GM21619 (cell line): ENCODE measurements at regions not wholly inside any gene's neighbourhood (a gene's known extent, or its start where the extent isn't known, plus 50 kb on each side); places are given as distances from the start of the nearest gene placed in this dataset.
"Not testable (repeated sequence)": the region's sequence is repeated elsewhere in the genome, so short reads cannot be mapped to it uniquely, and the experiment has no call there.

Experiments
- ATAC-seq: cut with Tn5 transposase; IDR thresholded peaks from one replicate; pipeline ENCODE4 v1.9.1; 2021; ENCODE audit not compliant: unreplicated experiment

DNA sequence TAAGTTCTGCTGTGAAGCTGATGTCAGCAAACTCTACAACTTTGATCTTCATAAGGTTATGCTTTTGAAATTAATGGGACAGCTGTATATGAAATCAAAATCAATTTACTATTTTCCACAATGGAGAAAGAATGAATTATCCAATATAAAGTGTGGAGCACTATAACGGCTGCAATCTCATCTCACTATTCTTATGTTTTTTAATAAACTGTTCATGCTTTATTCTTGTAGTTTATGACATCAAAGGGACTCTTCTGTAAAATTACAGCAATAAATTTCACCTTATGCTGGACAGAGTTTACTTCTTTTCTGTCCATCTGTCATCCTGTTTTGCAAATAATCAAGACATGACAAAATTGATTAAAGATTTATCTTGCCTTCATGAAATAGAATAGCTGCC, 192.5 kb downstream of the TECRL start:
- no peak for ATAC-seq

DNA sequence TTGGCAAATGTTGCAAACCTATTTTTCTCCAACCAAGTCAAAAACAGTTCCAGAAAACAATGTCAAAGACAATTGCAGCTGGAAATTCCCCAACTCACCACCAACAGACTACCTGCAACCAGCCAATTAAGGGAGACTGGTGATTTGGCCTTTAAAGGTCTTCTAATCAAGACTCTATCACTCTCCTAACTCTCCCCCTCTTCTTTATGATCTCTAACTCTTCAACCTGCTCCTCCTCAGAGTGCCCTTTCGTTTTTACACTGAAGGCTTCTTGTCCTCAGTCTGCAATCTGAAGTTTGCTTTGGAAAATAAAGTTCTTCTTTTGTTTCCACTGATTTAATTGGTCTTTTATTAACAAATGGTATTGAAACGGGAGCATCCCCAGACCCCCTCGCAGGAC, 203.9 kb downstream of the TECRL start:
- ATAC-seq: no peak

DNA sequence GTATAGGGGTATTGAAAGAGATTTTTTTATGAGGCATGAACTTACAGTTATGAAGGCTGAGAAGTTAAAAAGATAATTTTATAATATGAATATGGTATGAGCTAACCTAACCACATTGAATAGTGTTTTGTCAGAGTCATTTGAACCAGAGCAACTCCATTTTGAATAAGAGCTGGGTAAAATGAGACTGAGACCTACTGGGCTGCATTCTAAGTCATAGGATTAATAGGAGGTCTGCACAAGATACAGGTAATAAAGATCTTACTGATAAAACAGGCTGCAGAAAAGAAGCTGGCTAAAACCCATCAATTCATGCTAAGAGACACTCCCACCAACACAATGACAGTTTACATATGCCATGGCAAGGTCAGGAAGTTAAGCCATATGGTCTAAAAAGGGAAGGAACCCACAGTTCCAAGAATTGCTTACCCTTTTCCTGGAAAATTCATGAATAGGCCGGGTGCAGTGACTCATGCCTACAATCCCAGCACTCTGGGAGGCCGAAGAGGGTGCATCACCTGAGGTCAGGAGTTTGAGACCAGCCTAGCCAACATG, 209.2 kb downstream of the TECRL start:
- ATAC-seq: no peak

GRCh38 chr4:64195582-64195981, 213.7 kb downstream of the TECRL start:
- ATAC-seq: no peak

DNA sequence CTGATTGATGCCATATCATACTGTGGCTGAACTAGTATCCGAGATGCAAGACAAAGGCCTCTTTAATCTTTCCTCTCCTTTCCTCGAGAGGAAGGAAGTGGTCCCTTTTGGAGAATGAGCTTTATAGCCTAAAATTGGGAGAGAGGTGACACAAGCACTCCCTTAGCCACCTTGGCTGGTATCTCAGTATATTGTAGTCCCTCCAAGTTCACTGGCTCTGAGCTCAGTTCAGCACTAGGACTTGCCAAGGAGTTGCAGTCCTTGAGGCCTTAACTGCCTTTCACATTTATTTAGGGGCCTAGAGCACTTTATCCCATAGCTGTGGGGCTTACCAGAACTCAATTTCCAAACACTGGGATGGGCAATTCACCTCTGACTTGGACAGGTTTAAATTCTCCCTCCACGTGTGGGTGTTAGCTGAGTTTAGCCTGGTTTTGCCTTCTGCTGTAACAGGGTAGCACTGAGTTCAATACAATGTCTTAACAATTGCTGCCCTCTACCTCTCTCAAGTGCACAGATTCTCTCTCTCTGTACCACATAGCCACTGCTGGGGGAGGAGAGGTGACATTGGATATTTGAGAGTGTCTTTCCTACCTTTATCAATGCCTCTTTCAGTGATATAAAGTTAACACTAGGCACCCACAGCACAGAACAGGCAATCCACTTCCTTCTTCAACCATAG, 216.4 kb downstream of the TECRL start:
- ATAC-seq: no peak

- ATAC-seq: no peak
These were observed 234.9 kb downstream of the TECRL start for GRCh38 chr4:64174247-64174882.

GRCh38 chr4:64166365-64166764, 242.9 kb downstream of the TECRL start:
- ATAC-seq: no peak

- peak; percentile 91 for ATAC-seq
These were observed 250.5 kb downstream of the TECRL start for GRCh38 chr4:64158648-64159326.

DNA sequence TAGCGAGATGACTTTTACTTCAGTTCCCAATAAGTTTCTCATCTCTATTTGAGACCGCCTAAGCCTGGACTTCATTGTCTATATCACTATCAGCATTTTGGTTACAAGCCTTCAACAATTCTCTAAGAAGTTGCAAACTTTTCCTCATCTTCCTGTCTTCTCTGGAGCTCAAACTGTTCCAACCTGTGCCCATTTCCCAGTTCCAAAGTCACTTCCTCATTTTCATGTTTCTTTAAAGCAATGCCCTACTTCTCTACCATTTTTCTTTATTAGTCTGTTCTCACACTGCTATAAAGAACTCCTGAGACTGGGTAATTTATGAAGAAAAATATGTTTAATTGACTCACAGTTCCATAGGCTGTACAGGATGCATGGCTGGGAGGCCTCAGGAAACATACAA, 251.9 kb downstream of the TECRL start:
- ATAC-seq: no peak

DNA sequence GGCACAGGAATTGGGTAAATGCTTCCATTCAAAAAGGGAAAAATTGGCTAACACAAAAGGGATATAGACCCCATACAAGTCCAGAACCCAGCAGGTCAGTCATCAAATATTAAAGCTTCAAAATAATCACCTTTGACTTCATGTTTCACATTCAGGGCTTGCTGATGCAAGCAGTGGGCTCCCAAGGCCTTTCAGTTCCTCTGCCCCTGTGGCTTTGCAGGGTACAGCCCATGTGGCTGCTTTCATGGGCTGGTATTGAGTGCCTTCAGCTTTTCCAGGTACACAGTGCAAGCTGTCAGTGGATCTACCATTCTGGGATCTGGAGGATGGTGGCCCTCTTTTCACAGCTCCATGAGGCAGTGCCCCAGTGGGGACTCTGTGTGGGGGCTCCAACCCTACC, 253.0 kb downstream of the TECRL start:
- ATAC-seq: no peak

- no peak for ATAC-seq
These were observed 263.2 kb downstream of the TECRL start for GRCh38 chr4:64146030-64146429.

GRCh38 chr4:64144994-64145393, 264.3 kb downstream of the TECRL start:
- no peak for ATAC-seq

GRCh38 chr4:64130907-64131306, 278.3 kb downstream of the TECRL start:
- no peak for ATAC-seq

DNA sequence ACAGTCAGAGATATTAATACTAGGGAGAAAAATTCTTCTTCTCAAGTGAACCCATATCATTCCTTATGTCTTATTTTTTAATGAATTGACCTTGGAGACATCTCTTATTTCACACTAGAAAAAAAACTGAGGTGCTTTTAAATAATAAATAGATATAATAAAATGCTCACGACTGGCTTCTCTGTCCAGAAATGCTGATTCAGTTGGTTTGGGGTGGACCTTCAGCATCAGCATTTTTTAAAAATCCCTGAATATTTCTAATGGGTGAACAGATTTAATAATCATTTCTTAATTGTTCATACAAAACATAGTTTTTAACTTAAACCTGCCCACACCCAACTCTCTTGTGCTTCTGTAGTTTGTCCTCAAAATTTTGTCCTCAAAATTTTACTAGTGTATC, 283.9 kb downstream of the TECRL start:
- ATAC-seq: no peak

GRCh38 chr4:64121803-64122202, 287.4 kb downstream of the TECRL start:
- no peak for ATAC-seq

GRCh38 chr4:64105903-64106302, 303.3 kb downstream of the TECRL start:
- no peak for ATAC-seq

DNA sequence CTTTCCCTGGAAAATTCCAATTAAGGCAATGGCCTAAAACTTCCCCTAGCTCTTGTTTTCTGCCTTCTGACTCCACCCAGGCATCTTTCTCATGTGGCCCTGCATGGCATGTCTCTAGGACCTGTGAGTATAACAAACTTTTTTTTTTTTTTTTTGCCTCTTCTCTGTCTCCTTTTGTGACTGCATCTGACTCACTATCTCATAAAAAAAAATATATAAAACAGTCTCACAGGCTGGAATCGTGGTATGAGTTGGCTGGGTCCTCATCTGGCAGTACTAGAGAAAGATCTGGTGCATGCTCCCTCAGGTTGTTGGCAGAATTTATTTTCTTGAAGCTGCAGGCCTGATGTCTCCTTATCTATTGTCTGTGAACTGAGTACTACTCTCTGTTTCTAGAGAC, 313.9 kb downstream of the TECRL start:
- no peak for ATAC-seq

- no peak for ATAC-seq
These were observed 329.9 kb downstream of the TECRL start for GRCh38 chr4:64079316-64079715.

DNA sequence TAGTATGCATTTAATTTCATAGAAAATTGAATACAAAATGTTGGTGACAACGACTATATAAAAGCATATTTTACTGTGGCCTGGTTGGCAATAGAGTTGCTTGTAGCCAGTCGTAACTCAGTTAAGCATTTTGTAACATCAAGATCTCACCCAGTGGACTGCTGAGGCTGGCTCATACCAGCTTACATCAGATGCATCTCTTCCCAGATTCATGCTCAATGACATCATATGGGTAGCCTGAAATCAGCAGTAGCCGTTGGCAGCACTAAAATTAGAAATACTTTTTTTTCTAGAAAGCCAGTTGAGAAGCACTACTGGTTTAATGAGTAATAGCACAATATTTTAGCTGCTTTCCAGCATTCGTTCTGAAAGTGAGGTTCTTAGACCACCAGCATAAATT, 341.2 kb downstream of the TECRL start:
- no peak for ATAC-seq

DNA sequence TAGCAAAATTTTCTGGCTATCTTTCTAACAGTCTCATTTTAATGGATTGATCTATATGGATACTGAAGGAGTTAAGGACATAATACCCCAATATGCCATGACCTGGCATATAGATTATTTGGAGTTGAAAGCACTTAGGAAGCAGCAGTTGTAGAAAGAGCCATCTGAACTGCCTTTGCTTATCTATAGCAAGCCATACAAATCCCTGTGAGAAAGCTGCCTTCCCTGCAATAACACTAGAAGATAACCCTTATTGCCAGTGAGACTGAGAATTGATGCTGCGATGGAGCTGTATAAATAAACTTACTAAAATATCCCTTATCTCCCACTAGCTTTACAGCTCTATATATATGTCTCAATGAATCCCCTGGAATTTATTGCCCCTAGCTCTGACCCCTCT, 346.3 kb downstream of the TECRL start:
- ATAC-seq: no peak

GRCh38 chr4:64037033-64037432, 372.2 kb downstream of the TECRL start:
- not testable (repeated sequence) for ATAC-seq

DNA sequence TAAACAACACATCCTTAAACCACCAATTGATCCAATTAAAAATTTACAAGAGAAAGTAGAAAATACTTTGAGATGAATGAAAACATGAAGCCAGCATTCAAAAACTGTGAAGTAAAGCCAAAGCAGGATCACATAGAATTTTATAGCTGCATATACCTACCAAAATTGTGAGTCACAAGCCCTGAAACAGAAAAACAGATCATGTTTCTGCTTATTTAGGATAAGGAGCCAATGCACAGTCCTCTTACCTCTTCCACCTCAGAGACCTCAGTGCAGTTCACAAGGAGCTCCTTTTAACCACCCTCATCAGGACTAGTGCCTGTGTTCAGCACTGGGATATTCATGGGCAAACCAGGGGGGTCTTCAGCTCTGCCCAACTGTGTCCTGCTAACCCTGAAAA, 386.7 kb downstream of the TECRL start:
- ATAC-seq: no peak
